ENCODE measurements at regions not wholly inside any gene's neighbourhood (a gene's known extent, or its start where the extent isn't known, plus 50 kb on each side); places are given as distances from the start of the nearest gene placed in this dataset.
A peak's percentile ranks its signal among the peaks of the same experiment; 100 is the strongest.
"Not testable (repeated sequence)": the region's sequence is repeated elsewhere in the genome, so short reads cannot be mapped to it uniquely, and the experiment has no call there.

DNA sequence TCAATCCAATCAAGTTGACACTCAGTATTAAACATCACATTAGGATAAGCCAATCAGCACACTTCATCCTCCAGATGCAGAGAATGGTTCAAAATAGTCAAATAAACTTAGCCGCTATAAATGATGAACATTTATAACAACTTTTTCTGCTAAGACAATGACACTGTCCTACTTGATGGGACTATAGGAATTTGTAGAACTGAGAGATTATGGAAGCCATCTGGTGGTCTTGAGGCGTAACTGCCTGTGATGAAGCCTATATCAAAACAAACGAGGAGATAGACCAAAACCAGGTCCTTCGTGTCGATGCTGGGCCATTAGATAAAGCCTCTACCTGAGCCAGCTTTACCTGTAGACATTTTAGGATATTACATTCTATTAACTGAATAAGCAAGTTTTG, 631.1 kb downstream of the COL12A1 start:
- Histone ChIP-seq H3K36me3 (ENCODE audit: control insufficient read depth in 3 of 3, insufficient read depth in 2 of 3, low read depth in 1 of 3, low read length in 3 of 3) (no peaks in the 10 kb centered on the region), H3K27ac (ENCODE audit: low read depth in 1 of 3, low read length in 2 of 3) (no peak overlapping the region), H3K9me3 (ENCODE audit: control insufficient read depth in 2 of 2, insufficient read depth in 1 of 2, low read depth in 1 of 2, low read length in 1 of 2) (peaks cover 0 to 1% of the 10 kb centered on the region in 2 donors), H3K4me1 (ENCODE audit: control insufficient read depth in 3 of 3, insufficient read depth in 2 of 3, low read depth in 1 of 3, low read length in 2 of 3) (no peaks in the 10 kb centered on the region), H3K27me3 (ENCODE audit: control insufficient read depth in 3 of 3, insufficient read depth in 3 of 3, low read length in 3 of 3) (no peaks in the 10 kb centered on the region), H3K4me3 (ENCODE audit: low read depth in 1 of 3, low read length in 3 of 3) (no peak overlapping the region)
- WGBS, 3 donors, result 32 to 47% (median 42%) methylated on average over 5 of the region's 5 CpGs
- DNase-seq (peak; percentile 3 to 12), FAIRE-seq (no peak)

DNA sequence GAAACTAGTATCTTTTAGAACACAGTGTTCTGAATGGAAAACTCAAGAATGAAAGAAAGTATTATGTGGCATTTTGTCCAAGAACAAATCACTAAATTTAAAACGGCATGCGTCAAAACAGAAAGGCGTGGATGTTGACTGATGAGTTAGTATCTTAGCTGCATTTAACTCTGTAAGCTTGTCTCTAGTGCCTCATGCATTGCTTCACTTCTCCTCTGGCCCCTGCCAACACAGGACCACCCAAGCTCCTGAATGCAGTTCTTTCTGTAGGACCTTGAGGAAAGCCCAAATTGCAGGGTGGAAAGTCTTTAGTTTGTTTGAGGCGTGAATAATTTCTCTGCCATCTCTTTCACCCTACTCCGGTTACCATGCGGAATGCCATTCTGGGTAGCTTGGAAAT, 632.2 kb downstream of the COL12A1 start:
- DNase-seq (no peak), FAIRE-seq (no peak)
- H3K4me1 ChIP-seq (ENCODE audit: control insufficient read depth in 3 of 3, insufficient read depth in 2 of 3, low read depth in 1 of 3, low read length in 2 of 3), result no peaks in the 10 kb centered on the region
- no peak overlapping the region for H3K4me3 ChIP-seq (ENCODE audit: low read depth in 1 of 3, low read length in 3 of 3)
- no peak overlapping the region for H3K27ac ChIP-seq (ENCODE audit: low read depth in 1 of 3, low read length in 2 of 3)
- H3K27me3 ChIP-seq (ENCODE audit: control insufficient read depth in 3 of 3, insufficient read depth in 3 of 3, low read length in 3 of 3), result no peaks in the 10 kb centered on the region
- 86 to 93% (median 93%) methylated on average over 6 of the region's 6 CpGs for WGBS, 3 donors
- no peaks in the 10 kb centered on the region for H3K36me3 ChIP-seq (ENCODE audit: control insufficient read depth in 3 of 3, insufficient read depth in 2 of 3, low read depth in 1 of 3, low read length in 3 of 3)
- peaks cover 0 to 1% of the 10 kb centered on the region in 2 donors for H3K9me3 ChIP-seq (ENCODE audit: control insufficient read depth in 2 of 2, insufficient read depth in 1 of 2, low read depth in 1 of 2, low read length in 1 of 2)

DNA sequence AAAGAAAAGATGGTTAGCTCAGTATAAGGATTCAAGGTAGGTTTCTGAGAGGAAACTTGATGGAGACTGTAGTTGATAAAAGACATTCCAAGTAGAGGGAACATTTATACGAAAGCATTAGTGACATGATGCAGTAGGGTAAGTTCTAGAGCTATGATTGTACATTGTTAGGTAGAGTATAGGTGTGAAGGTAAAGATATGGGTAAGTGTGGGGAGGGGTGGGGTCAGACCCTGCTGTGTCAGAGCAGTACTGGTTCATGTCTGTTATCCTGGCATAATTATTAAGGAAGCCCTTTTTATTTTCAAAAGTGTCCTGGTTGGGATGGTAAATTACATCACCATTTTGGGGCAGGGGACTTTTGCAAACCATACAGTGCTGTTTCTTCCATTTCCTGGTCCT, 635.8 kb downstream of the COL12A1 start:
- Histone ChIP-seq H3K4me3 (ENCODE audit: low read depth in 1 of 3, low read length in 3 of 3) (no peak overlapping the region), H3K4me1 (ENCODE audit: control insufficient read depth in 3 of 3, insufficient read depth in 2 of 3, low read depth in 1 of 3, low read length in 2 of 3) (no peaks in the 10 kb centered on the region), H3K9me3 (ENCODE audit: control insufficient read depth in 2 of 2, insufficient read depth in 1 of 2, low read depth in 1 of 2, low read length in 1 of 2) (no peaks in the 10 kb centered on the region), H3K27me3 (ENCODE audit: control insufficient read depth in 3 of 3, insufficient read depth in 3 of 3, low read length in 3 of 3) (no peaks in the 10 kb centered on the region), H3K27ac (ENCODE audit: low read depth in 1 of 3, low read length in 2 of 3) (no peak overlapping the region), H3K36me3 (ENCODE audit: control insufficient read depth in 3 of 3, insufficient read depth in 2 of 3, low read depth in 1 of 3, low read length in 3 of 3) (no peaks in the 10 kb centered on the region)
- WGBS, 3 donors, result 82 to 91% (median 85%) methylated on average over 1 of the region's 1 CpG
- FAIRE-seq, result no peak
- DNase-seq, result no peak

DNA sequence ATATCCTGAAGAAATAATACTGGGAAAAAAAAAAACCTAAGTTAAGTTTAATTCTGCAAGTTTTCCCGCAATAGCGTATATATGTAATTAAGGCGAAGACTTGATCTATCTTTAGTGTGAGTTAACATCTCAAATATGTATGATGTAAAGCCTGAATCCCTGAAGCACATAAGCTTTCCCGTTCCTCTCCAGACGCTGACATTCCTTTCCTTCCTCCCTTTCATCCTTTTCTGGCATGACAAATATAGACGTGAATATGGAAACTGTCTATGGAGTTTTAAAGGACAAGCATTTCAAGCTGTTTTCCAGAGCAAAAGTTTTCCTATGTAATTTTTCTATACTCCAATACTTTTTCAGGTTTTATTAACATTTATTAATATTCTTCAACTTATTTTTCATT, 637.0 kb downstream of the COL12A1 start:
- H3K27me3 ChIP-seq (ENCODE audit: control insufficient read depth in 3 of 3, insufficient read depth in 3 of 3, low read length in 3 of 3), result no peaks in the 10 kb centered on the region
- WGBS, 3 donors, result 69 to 80% (median 79%) methylated on average over 6 of the region's 6 CpGs
- H3K27ac ChIP-seq (ENCODE audit: low read depth in 1 of 3, low read length in 2 of 3), result no peak overlapping the region
- no peaks in the 10 kb centered on the region for H3K9me3 ChIP-seq (ENCODE audit: control insufficient read depth in 2 of 2, insufficient read depth in 1 of 2, low read depth in 1 of 2, low read length in 1 of 2)
- FAIRE-seq (no peak), DNase-seq (no peak)
- no peaks in the 10 kb centered on the region for H3K36me3 ChIP-seq (ENCODE audit: control insufficient read depth in 3 of 3, insufficient read depth in 2 of 3, low read depth in 1 of 3, low read length in 3 of 3)
- H3K4me1 ChIP-seq (ENCODE audit: control insufficient read depth in 3 of 3, insufficient read depth in 2 of 3, low read depth in 1 of 3, low read length in 2 of 3), result no peaks in the 10 kb centered on the region
- H3K4me3 ChIP-seq (ENCODE audit: low read depth in 1 of 3, low read length in 3 of 3), result no peak overlapping the region

DNA sequence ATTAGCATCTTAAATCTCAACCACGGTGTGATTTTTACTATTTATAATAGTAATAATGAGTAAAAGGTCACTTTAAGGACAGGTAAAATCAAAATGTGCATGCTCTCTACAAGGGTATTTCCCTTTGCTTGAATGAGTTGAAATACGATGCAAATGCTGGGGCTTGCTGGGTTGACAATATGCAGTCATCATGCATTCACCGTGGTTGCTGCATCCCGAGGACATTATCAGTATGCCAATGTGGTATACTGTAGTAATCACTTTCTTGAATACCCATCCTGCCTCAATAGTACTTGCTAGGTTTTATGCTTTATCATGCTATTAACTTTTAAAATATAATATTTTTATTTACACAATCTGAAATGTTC, 637.9 kb downstream of the COL12A1 start:
- 81 to 87% (median 86%) methylated on average over 4 of the region's 4 CpGs for WGBS, 3 donors
- H3K9me3 ChIP-seq (ENCODE audit: control insufficient read depth in 2 of 2, insufficient read depth in 1 of 2, low read depth in 1 of 2, low read length in 1 of 2); DNase-seq; H3K4me1 ChIP-seq (ENCODE audit: control insufficient read depth in 3 of 3, insufficient read depth in 2 of 3, low read depth in 1 of 3, low read length in 2 of 3); H3K36me3 ChIP-seq (ENCODE audit: control insufficient read depth in 3 of 3, insufficient read depth in 2 of 3, low read depth in 1 of 3, low read length in 3 of 3); H3K4me3 ChIP-seq (ENCODE audit: low read depth in 1 of 3, low read length in 3 of 3); H3K27ac ChIP-seq (ENCODE audit: low read depth in 1 of 3, low read length in 2 of 3); H3K27me3 ChIP-seq (ENCODE audit: control insufficient read depth in 3 of 3, insufficient read depth in 3 of 3, low read length in 3 of 3); FAIRE-seq: not testable (repeated sequence)

DNA sequence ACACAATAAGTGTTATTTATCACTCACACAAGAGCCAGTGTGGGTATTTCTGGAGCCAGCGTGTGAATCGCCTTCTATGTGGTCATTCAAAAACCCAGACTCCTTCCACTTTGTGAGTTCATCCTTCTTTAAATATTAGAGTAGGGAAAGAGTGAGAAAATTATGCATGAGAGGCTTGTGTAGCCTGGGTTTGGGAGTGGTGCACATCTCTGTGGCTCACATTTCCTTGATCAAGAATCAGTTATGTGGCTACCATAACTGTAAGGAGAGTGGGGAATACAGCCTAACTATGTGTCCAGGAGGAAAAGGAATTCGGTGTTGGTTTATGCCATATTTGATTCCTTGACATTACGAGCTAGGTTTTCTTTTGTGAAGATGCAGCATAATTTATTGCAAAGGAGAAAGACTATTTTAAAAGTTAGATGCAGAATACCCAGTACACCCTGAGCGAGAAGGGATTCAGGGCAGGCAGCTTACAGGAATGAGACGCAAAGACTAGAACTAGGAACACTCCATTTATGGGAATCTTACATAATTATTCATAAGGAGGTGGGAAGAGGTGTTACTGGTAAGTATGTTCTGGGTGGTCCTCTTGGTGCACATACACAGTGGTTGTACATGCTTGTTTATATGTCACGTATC, 638.5 kb downstream of the COL12A1 start:
- Histone ChIP-seq H3K36me3 (ENCODE audit: control insufficient read depth in 3 of 3, insufficient read depth in 2 of 3, low read depth in 1 of 3, low read length in 3 of 3) (no peaks in the 10 kb centered on the region), H3K27me3 (ENCODE audit: control insufficient read depth in 3 of 3, insufficient read depth in 3 of 3, low read length in 3 of 3) (no peaks in the 10 kb centered on the region), H3K9me3 (ENCODE audit: control insufficient read depth in 2 of 2, insufficient read depth in 1 of 2, low read depth in 1 of 2, low read length in 1 of 2) (no peaks in the 10 kb centered on the region), H3K4me1 (ENCODE audit: control insufficient read depth in 3 of 3, insufficient read depth in 2 of 3, low read depth in 1 of 3, low read length in 2 of 3) (no peaks in the 10 kb centered on the region), H3K27ac (ENCODE audit: low read depth in 1 of 3, low read length in 2 of 3) (no peak overlapping the region), H3K4me3 (ENCODE audit: low read depth in 1 of 3, low read length in 3 of 3) (no peak overlapping the region)
- WGBS, 3 donors, result 90 to 94% (median 93%) methylated on average over 7 of the region's 7 CpGs
- FAIRE-seq (no peak), DNase-seq (no peak)

DNA sequence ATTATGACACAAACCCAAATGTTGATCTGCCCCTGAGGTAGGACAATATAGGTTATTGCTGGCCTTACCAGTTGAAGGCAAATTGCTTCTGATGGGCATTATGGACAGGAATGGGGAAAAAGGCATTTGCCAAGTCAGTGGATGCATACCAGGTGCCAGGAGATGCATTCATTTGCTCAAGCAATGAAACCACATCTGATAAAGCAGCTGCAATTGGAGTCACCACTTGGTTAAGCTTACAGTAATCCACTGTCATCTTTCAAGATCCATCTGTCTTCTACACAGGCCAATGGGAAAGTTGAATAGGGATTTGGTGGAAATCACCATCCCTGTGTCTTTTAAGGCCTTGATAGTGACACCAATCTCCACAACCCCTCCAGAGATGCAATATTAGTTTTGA, 648.6 kb downstream of the COL12A1 start:
- DNase-seq (no peak), FAIRE-seq (no peak)
- no peak overlapping the region for H3K4me3 ChIP-seq (ENCODE audit: low read depth in 1 of 3, low read length in 3 of 3)
- no peaks in the 10 kb centered on the region for H3K4me1 ChIP-seq (ENCODE audit: control insufficient read depth in 3 of 3, insufficient read depth in 2 of 3, low read depth in 1 of 3, low read length in 2 of 3)
- H3K36me3 ChIP-seq (ENCODE audit: control insufficient read depth in 3 of 3, insufficient read depth in 2 of 3, low read depth in 1 of 3, low read length in 3 of 3), result no peaks in the 10 kb centered on the region
- H3K27ac ChIP-seq (ENCODE audit: low read depth in 1 of 3, low read length in 2 of 3), result no peak overlapping the region
- H3K9me3 ChIP-seq (ENCODE audit: control insufficient read depth in 2 of 2, insufficient read depth in 1 of 2, low read depth in 1 of 2, low read length in 1 of 2), result no peaks in the 10 kb centered on the region
- H3K27me3 ChIP-seq (ENCODE audit: control insufficient read depth in 3 of 3, insufficient read depth in 3 of 3, low read length in 3 of 3), result no peaks in the 10 kb centered on the region

DNA sequence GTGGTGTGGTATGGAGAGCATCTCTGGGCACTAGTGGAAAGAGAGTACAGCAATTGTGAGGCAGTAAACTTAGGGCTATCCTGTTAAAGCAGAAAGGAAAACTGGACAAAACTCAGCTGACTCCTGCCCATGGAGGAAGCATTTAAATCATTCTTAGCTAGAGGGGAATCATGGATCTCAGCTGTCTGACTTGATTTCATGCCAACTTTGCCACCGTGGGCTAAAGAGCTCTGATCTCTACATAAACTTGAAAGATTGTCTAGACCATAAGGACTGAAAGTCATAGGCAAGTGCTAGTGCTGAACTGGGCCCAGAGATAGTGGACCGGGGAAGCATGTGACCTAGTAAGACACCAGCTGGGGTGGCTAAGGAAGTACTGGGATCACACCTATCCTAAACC, 651.8 kb downstream of the COL12A1 start:
- DNase-seq (no peak), FAIRE-seq (no peak)
- Histone ChIP-seq H3K4me1 (ENCODE audit: control insufficient read depth in 3 of 3, insufficient read depth in 2 of 3, low read depth in 1 of 3, low read length in 2 of 3) (no peaks in the 10 kb centered on the region), H3K9me3 (ENCODE audit: control insufficient read depth in 2 of 2, insufficient read depth in 1 of 2, low read depth in 1 of 2, low read length in 1 of 2) (peaks cover 0 to 3% of the 10 kb centered on the region in 2 donors), H3K27me3 (ENCODE audit: control insufficient read depth in 3 of 3, insufficient read depth in 3 of 3, low read length in 3 of 3) (no peaks in the 10 kb centered on the region), H3K4me3 (ENCODE audit: low read depth in 1 of 3, low read length in 3 of 3) (no peak overlapping the region), H3K27ac (ENCODE audit: low read depth in 1 of 3, low read length in 2 of 3) (no peak overlapping the region), H3K36me3 (ENCODE audit: control insufficient read depth in 3 of 3, insufficient read depth in 2 of 3, low read depth in 1 of 3, low read length in 3 of 3) (no peaks in the 10 kb centered on the region)
- WGBS, 3 donors, result 62 to 73% (median 64%) methylated on average over 2 of the region's 2 CpGs

DNA sequence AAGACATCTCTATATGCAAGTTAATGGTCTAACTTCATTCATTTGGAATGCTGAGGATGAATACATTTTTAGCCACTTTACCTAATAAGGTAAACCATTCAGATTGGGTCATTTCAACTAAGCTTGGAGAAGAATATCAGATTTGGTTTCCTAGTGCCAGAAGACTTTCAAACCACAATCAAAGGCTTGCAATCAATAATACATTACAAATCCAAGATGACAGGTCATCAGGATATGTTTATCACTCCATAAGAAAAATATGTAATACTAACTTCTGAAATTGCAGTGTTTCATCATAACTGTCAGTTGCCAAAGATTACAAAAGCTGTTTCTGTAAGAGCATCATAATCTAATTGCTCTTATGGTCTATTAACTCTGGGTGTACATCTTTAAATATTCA, 654.0 kb downstream of the COL12A1 start:
- H3K27me3 ChIP-seq (ENCODE audit: control insufficient read depth in 3 of 3, insufficient read depth in 3 of 3, low read length in 3 of 3), result no peaks in the 10 kb centered on the region
- no peaks in the 10 kb centered on the region for H3K36me3 ChIP-seq (ENCODE audit: control insufficient read depth in 3 of 3, insufficient read depth in 2 of 3, low read depth in 1 of 3, low read length in 3 of 3)
- H3K27ac ChIP-seq (ENCODE audit: low read depth in 1 of 3, low read length in 2 of 3), result no peak overlapping the region
- peaks cover 0 to 3% of the 10 kb centered on the region in 2 donors for H3K9me3 ChIP-seq (ENCODE audit: control insufficient read depth in 2 of 2, insufficient read depth in 1 of 2, low read depth in 1 of 2, low read length in 1 of 2)
- DNase-seq, result no peak
- no peaks in the 10 kb centered on the region for H3K4me1 ChIP-seq (ENCODE audit: control insufficient read depth in 3 of 3, insufficient read depth in 2 of 3, low read depth in 1 of 3, low read length in 2 of 3)
- FAIRE-seq, result no peak
- H3K4me3 ChIP-seq (ENCODE audit: low read depth in 1 of 3, low read length in 3 of 3), result no peak overlapping the region

Measured in small intestine (tissue), 7 donors.